ENCODE measurements at regions not wholly inside any gene's neighbourhood (a gene's known extent, or its start where the extent isn't known, plus 50 kb on each side); places are given as distances from the start of the nearest gene placed in this dataset.

DNA sequence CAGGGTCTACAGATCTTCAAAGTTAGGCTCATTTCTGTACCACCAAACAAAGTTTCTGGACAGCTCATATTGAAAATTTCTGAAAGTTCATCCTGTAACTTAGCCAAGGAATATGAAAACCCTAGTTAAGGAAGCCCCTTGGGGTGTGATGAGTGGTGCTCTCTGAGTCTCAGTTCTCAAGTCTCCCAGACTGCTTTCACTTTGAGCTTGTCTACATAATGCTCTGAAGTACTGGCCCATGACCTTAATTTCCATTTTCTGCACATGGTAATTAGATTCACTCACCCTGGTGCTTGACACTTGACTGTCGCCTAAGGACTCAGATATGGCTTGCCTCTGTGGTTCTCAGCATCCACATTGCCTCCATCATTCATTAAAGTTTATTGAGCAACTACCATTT lies 51.7 kb upstream of the SATB2 start:
- no peak for TF ChIP-seq POLR2A (IDR thresholded peaks at IDR 0.05; ENCODE audit: low read length)
- TF ChIP-seq GATA1 (IDR thresholded peaks at IDR 0.05; ENCODE audit: low read depth, low read length) = no peak
